Tibial nerve (tissue), 4 donors: ENCODE measurements at regions not wholly inside any gene's neighbourhood (a gene's known extent, or its start where the extent isn't known, plus 50 kb on each side); places are given as distances from the start of the nearest gene placed in this dataset.

ENCODE experiments used
- EP300 ChIP-seq, 2 donors: sonication (generic); formaldehyde crosslinking; IDR thresholded peaks; one replicate each; pipeline ENCODE4 v1.6.1; 2017; ENCODE audit warnings: antibody characterized with exemption in 2 of 2, mild to moderate bottlenecking in 1 of 2
- POLR2A ChIP-seq, 2 donors: fragments of 450-650 bp; IDR thresholded peaks; one replicate each; pipeline ENCODE4 v1.6.1; 2017; ENCODE audit warnings: antibody characterized with exemption in 2 of 2, mild to moderate bottlenecking in 2 of 2, moderate library complexity in 2 of 2
- TF ChIP-seq, protein P1 (sequence below), 5 experiments: fragments of 200-600 bp in 3 of 5; fragments of 450-650 bp in 2 of 5; sonication (generic) in 3 of 5; IDR thresholded peaks; one replicate each; pipeline ENCODE4 v1.5.1; 2016 to 2019; ENCODE audit warnings: antibody characterized with exemption in 5 of 5, mild to moderate bottlenecking in 3 of 5, moderate library complexity in 2 of 5

DNA sequence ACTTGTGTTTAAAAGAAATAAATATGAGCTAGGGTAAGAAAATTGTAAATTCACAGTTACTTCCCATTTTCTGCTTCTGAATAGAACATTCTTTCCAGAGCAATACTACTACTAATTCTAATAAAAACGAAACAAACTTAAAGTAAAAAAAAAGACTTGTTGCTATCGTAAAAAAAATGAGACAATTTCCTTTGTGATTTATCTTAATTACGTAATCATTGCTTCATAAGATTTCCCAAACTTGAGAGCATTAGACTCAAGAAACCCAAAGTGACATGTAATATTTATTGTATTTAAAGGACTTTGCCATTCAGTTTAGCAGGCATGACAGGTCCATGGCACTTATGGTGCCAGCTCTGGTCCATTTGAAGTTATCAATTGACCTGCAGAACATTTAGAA lies 153.8 kb downstream of the AQP4 start:
- TF ChIP-seq, protein P1, sequence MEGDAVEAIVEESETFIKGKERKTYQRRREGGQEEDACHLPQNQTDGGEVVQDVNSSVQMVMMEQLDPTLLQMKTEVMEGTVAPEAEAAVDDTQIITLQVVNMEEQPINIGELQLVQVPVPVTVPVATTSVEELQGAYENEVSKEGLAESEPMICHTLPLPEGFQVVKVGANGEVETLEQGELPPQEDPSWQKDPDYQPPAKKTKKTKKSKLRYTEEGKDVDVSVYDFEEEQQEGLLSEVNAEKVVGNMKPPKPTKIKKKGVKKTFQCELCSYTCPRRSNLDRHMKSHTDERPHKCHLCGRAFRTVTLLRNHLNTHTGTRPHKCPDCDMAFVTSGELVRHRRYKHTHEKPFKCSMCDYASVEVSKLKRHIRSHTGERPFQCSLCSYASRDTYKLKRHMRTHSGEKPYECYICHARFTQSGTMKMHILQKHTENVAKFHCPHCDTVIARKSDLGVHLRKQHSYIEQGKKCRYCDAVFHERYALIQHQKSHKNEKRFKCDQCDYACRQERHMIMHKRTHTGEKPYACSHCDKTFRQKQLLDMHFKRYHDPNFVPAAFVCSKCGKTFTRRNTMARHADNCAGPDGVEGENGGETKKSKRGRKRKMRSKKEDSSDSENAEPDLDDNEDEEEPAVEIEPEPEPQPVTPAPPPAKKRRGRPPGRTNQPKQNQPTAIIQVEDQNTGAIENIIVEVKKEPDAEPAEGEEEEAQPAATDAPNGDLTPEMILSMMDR (IDR thresholded peaks at IDR 0.05): no peak
- no peak for TF ChIP-seq POLR2A (IDR thresholded peaks at IDR 0.05)
- TF ChIP-seq EP300 (IDR thresholded peaks at IDR 0.05): no peak
